GM12892 (cell line): ENCODE measurements at regions not wholly inside any gene's neighbourhood (a gene's known extent, or its start where the extent isn't known, plus 50 kb on each side); places are given as distances from the start of the nearest gene placed in this dataset.

ENCODE experiments used
- DNase-seq: peaks from one replicate; pipeline ENCODE4 v3.0.0; 2011; ENCODE audit not compliant: insufficient read length
- FAIRE-seq: peaks from 2 replicates; lab custom pipeline; 2011; peaks lifted over from hg19 to GRCh38; lab: Jason Lieb, UNC
- POLR2A ChIP-seq: IDR thresholded peaks from 2 replicates; pipeline ENCODE4 v1.6.1; 2011; ENCODE audit warnings: low read depth, low read length, control low read depth
- POLR2AphosphoS5 ChIP-seq: IDR thresholded peaks from 2 replicates; pipeline ENCODE4 v1.6.1; 2011; ENCODE audit warnings: low read depth, low read length, control low read depth
- TAF1 ChIP-seq: IDR thresholded peaks from 2 replicates; pipeline ENCODE4 v1.6.1; 2011; ENCODE audit warnings: low read depth, mild to moderate bottlenecking, control low read depth, low read length, borderline replicate concordance

DNA sequence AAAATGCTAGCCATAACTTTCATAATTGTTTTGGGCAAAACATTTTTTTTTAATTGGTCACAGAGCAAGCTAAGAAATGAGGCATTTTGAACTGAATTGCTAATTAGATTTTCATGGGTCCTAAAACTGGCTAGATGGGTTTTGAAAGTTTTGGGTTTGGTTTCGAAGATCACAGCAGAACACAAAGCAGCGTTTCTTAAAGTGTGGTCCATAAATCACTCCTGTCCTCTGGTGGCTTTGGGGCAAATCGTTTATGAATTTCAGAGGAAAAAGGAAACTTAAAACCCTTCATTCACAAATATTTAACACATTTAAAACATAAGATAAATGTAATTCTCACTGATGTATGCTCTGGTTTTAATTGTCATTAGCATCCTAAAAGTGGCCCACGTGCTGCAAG, 503.7 kb downstream of the SPATA31D1 start:
- no peak for FAIRE-seq
- DNase-seq, result no peak
- TF ChIP-seq POLR2AphosphoS5 (no peak), POLR2A (no peak), TAF1 (no peak)

DNA sequence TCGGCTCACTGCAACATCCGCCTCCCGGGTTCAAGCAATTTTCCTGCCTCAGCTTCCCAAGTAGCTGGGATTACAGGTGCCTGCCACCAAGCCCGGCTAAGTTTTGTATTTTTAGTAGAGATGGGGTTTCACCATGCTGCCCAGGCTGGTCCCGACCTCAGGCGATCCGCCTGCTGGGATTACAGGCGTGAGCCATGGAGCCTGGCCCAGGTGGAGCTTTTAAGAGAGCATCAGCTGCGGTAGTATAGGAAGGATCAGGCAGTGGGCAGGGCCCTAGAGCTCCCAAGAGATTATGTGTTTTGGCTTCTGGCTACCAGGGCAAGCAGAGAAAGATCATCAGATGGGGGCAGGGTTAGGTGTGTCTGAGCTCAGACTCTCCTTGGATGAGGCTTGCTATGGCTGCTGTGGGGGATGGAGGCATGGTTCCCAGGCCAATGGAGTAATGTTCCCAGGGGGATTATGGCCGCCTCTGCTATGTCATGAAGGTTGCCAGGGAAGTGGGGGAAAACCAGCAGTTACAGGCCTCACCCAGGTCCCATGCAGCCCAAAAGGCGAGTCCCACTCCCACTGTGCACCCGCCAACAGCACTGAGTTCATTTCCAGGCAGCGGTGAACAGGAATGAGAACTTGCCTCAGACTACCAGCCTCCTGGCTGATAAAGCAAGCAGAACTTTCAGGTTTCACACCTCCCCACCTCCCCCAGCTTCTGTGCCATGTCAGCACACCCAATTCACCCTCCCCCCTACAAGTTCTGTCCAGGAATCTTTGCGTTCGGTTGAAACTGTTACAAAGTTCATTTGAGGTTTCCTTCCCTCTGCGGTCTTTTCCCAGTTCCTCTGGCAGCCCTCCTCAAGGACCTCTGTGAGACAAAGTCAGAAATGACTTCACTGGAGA, 507.6 kb downstream of the SPATA31D1 start:
- TF ChIP-seq POLR2AphosphoS5 (no peak), POLR2A (no peak), TAF1 (no peak)
- DNase-seq, result no peak
- FAIRE-seq, result no peak

DNA sequence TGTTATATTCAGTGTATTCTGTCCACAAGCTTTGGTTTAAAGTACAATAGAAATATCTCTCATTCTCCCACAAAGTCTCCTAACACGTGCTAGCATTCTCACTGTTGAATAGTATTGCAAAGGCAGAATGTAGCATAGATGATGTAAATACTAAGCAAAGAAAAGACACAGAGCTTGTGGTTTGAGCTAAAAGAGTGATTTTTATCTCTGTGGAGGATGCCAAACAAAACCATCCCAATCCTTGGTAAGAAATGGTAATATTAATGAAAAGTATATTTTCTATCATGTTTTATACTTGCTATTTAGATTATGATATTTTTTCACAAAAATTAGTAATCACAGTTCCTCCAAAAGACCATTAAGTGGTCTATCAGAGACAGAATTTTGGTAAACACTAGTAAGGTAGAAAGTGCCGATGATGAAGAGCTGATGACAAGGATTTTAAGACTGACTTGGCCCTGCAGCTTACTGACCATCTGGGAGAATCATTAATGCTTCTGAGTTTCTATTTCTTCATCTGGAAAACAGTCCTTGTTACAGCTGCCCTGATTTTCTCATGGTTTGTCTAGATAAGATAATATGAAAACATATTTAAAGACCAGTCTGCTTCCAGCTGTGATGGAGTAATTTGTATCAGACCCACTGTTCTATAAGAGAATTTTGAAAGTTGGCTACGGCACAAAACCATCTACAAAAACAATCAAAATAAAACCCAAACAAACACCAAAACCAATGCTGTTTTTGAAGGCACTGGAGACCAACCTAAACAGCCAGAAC, 510.2 kb downstream of the SPATA31D1 start:
- no peak for FAIRE-seq

DNA sequence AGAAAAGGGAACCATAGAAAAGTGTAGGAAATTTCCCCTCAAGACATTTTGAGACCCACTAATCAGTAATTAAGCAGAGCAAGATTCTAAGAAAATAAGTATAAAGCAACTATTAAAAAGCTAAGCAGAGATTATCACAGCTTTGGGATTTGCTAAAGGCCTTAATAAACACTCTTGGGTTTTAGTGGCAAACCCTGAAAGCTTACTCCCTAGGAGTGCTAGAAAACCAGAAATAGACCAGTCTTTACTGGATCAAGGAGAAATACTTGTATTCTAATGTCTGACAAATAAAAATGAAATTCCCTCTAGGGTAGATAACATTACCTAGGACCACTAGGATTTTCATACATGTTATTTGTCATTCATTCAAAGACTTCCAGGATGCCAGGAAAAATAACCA, 510.8 kb downstream of the SPATA31D1 start:
- TF ChIP-seq POLR2AphosphoS5, result no peak
- no peak for TF ChIP-seq TAF1
- no peak for TF ChIP-seq POLR2A
- no peak for DNase-seq
- FAIRE-seq, result no peak

More for the DNA sequence above, 510.2 kb downstream of the SPATA31D1 start:
- TF ChIP-seq TAF1 (no peak), POLR2A (no peak), POLR2AphosphoS5 (no peak)
- DNase-seq, result no peak

DNA sequence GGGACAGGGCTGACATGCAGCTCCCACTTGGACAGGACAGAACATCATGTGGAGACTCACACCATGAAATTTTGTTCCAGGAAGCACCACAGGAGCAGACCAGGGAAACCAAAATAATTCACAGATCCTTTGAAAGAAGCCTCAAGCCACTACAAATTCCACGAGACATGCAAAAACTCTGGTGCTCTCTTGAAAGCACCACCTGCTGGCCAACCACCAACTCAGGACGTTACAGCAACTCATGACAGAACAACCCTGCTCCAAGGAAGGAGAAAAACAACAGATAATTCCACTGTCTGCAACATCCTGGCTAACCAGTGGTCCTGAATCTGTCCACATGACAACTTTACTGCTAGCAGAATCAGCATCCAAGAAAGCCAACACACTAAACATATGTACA, 516.0 kb downstream of the SPATA31D1 start:
- TF ChIP-seq POLR2A (no peak), POLR2AphosphoS5 (no peak), TAF1 (no peak)
- DNase-seq, result no peak
- no peak for FAIRE-seq

DNA sequence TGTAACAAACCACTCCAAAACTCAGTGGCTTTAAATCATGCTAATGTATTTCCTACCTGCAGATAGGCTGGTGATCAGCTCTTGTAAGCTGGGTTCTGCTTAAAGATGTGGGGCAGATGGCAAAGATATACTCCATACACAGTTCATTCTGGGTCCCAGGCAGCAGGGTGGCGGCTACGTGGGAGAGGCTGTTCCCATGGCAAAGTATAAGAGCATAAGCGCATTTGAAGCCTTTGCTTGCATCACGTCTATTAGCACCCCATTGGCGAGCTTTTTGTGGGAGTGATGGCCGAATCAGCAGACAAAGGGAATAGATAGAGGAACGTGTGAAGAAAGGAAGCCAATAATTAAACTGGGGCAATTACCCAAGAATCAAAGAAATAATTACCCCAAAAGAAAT, 523.1 kb downstream of the SPATA31D1 start:
- DNase-seq (no peak), FAIRE-seq (no peak)
- TF ChIP-seq POLR2A (no peak), POLR2AphosphoS5 (no peak), TAF1 (no peak)

DNA sequence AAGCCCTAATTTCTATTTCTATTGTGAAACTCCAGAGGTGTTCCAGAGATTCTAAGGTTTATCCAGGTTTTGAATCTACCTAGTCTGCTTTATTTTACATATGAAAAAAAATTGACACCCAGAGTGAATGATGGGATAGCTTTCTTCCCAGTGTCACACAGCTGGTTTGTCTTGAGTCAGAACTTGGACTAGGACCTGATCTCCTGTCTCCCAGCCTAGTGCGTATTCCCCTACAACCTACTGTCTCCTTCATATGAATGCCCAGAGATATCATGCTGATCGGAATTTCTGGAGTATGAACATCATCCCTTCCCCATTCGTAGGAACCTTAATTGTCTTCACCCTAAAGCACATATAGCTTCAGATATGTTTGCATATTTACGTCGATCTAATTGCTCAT, 524.2 kb downstream of the SPATA31D1 start:
- TF ChIP-seq POLR2A, result no peak
- no peak for TF ChIP-seq POLR2AphosphoS5
- no peak for TF ChIP-seq TAF1
- DNase-seq (no peak), FAIRE-seq (no peak)

DNA sequence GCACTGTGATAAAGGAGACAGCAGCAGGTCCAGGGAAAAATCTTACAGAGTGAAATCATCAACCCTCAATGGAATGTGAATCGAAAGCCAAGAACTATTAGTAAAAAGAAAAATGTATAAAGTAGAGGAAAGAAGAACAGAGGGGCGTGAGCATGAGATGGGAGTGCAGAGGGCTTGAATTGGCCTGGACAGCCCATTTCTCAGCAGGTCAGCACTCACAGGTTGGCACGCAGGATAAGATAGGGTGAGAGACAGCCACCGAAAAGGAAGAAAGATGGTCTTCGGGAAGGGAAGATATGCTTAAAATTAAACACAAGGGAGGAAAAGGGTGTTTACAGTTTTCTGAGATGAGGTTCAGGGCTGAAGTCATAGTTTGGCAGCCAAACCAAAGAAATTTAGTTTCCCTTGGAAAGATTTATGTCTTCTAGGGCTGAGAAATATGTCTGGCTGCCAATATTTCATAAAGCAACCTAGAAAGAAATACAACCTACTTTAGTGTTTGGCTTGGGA, 524.7 kb downstream of the SPATA31D1 start:
- no peak for TF ChIP-seq TAF1
- no peak for TF ChIP-seq POLR2AphosphoS5
- no peak for TF ChIP-seq POLR2A
- DNase-seq, result no peak
- FAIRE-seq, result no peak

DNA sequence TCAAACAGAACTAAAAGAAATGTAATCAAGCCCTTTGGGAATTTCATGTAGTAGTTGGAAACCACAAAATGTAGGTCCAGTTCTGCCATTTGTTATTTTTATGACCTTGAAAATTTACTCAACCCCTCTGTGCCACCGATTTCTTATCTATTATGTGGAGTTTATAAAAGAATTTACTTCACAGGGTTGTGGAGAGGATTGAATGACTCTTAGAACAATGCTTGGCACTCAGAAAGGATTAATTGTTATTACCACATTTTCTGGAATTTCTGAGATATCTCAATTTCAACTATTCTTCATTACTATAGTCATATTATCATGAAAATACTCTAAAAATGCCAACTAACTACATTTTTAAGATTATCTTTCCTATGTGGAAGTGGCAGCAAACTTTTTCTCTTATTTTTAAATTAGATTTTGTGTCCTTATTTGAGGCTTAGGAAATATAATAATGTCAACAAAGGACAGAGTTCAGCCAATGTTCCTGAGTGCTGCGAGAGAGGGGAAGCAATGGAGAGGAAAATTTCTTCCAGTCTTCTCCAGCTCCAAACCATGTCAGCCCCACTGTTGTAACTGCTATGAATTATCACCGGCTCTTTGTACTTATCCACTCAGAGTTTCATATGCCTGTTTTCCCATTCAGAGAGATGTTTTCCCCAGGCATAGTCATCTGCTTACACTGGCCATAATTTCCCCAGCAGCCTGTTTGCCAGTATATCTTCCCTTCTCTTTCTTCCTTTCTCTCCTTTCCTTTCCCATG, 525.6 kb downstream of the SPATA31D1 start:
- FAIRE-seq (no peak), DNase-seq (no peak)
- TF ChIP-seq POLR2A, result no peak
- TF ChIP-seq POLR2AphosphoS5, result no peak
- TF ChIP-seq TAF1, result no peak

DNA sequence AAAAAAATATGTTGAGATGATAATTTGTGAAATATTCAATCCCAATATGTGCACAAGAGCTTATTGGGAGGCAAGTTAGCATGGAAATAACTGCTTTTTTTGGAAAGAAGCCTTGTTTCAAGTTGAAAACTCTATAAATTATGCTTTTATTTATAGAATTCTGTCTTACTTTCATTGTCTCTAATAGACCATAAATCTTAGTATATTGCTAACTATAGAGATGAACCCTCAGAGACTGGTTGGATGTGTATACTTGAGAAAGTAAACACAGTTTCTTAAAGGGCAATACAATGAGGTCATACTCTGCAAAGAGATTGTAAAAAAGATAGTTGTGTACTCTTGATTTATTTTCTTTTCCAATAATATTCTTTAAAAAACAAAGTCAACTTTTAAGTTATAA, 530.3 kb downstream of the SPATA31D1 start:
- no peak for FAIRE-seq
- no peak for TF ChIP-seq TAF1

DNA sequence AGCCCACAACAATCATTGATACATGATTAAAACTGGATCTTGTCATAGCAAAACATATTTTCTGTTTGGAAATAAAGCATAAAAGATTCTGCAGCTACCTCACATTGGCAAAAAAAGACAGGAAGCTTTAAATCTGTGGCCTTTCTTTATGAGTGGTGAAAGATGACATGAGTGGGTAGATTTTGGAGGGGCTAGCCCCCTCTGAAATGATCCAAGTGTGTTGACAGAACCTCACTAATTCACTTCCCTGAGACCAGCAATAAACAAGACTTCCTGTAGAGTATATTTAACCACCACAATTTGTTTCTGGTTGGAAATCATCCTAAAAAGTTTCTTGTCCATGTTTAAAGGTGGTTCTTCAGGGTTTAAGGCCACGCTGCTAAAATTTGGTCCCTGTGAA, 530.8 kb downstream of the SPATA31D1 start:
- TF ChIP-seq POLR2AphosphoS5 (no peak), POLR2A (no peak), TAF1 (no peak)
- DNase-seq, result no peak
- no peak for FAIRE-seq

More for the DNA sequence above, 530.3 kb downstream of the SPATA31D1 start:
- DNase-seq, result no peak

DNA sequence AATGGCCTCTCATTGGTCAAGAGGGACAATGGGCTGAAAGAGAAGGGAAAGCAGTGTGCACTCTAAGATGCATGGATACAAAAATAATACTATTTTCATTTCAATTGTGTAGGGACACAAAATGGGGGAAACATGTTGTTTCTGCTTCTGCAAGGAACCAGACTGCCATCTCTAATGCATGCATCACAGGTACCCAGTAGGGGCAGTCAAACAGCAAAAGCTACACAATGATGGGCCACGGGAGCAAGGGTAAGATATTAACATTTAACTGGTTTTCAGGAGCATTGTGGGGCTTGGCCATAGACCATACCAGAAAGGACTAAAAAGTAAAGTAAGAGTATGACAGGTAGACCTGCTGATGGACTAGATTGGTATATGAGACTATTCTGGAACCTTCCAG, 535.8 kb downstream of the SPATA31D1 start:
- no peak for DNase-seq
- no peak for TF ChIP-seq POLR2A
- TF ChIP-seq TAF1, result no peak
- no peak for TF ChIP-seq POLR2AphosphoS5
- FAIRE-seq, result no peak
